PFSK-1 (cell line): ENCODE measurements at regions not wholly inside any gene's neighbourhood (a gene's known extent, or its start where the extent isn't known, plus 50 kb on each side); places are given as distances from the start of the nearest gene placed in this dataset.

Experiments
- FOXP2 ChIP-seq: optimal IDR thresholded peaks from 2 replicates; pipeline ENCODE3; 2011; ENCODE audit warnings: borderline replicate concordance, control low read depth, inconsistent platforms; ENCODE audit not compliant: insufficient read depth; ENCODE audit errors: extremely low read length, extremely low read depth
- POLR2AphosphoS5 ChIP-seq: IDR thresholded peaks from 2 replicates; pipeline ENCODE4 v1.6.1; 2012; ENCODE audit warnings: low read depth, mild to moderate bottlenecking, control low read depth, low read length, moderate library complexity
- SIN3A ChIP-seq: IDR thresholded peaks from 2 replicates; pipeline ENCODE4 v1.6.1; 2012; ENCODE audit warnings: mild to moderate bottlenecking, low read length, moderate library complexity, borderline replicate concordance; ENCODE audit not compliant: insufficient read depth
- TAF1 ChIP-seq: IDR thresholded peaks from 2 replicates; pipeline ENCODE4 v1.6.1; 2012; ENCODE audit warnings: low read length, control low read depth, borderline replicate concordance; ENCODE audit not compliant: insufficient read depth
- TF ChIP-seq, protein P1 (sequence below), 2 experiments: IDR thresholded peaks; 2 replicates each; pipeline versions ENCODE4 v1.6.1 to v1.8.0; 2011 to 2012; ENCODE audit warnings: low read depth in 2 of 2, low read length in 2 of 2, control low read depth in 1 of 2, inconsistent platforms in 1 of 2, mild to moderate bottlenecking in 1 of 2, moderate library complexity in 1 of 2; ENCODE audit not compliant: insufficient read depth in 1 of 2

DNA sequence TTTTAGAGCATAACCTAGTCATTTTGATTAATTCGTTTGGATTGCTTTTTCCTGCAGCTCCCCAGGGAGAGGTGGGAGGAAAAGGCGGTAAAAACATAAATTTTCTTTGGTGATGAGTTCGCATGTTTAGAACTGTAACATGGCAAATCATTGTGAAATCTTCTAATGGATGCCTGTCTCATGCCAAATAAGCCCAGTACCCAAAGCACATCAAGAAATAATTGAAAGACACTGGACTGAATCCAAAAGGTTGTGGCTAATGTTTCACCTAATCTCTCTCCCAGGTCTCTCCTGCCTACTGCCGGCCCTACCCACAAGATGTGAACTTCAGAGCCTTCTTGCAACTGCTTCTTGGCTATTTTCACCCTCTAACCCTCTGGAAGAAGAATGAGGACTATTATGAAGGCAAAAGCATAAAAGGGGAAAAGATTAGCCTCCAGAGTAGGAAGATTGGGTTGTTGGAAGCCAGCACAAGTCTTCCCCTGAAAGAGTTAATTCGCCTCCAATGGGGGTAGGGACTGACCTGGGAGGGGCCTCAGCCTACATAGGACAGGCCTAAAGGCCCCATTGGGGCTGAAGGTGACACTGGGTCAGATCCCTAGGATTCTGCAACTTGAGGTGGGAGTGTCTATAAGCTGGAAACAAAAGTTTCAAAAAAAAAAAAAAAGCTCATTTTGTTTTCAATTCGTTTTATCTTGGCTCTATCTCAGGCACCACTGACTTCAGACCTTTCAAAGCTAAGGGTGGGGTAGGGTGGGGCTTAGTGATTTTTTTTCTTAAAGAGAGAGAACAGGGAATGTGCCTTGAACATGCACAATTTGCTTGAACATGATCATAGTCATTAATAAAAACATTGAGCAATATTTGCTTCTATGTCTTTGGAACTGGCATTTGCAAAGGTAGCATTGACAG, 278.6 kb upstream of the KLF3 start:
- TF ChIP-seq, protein P1, sequence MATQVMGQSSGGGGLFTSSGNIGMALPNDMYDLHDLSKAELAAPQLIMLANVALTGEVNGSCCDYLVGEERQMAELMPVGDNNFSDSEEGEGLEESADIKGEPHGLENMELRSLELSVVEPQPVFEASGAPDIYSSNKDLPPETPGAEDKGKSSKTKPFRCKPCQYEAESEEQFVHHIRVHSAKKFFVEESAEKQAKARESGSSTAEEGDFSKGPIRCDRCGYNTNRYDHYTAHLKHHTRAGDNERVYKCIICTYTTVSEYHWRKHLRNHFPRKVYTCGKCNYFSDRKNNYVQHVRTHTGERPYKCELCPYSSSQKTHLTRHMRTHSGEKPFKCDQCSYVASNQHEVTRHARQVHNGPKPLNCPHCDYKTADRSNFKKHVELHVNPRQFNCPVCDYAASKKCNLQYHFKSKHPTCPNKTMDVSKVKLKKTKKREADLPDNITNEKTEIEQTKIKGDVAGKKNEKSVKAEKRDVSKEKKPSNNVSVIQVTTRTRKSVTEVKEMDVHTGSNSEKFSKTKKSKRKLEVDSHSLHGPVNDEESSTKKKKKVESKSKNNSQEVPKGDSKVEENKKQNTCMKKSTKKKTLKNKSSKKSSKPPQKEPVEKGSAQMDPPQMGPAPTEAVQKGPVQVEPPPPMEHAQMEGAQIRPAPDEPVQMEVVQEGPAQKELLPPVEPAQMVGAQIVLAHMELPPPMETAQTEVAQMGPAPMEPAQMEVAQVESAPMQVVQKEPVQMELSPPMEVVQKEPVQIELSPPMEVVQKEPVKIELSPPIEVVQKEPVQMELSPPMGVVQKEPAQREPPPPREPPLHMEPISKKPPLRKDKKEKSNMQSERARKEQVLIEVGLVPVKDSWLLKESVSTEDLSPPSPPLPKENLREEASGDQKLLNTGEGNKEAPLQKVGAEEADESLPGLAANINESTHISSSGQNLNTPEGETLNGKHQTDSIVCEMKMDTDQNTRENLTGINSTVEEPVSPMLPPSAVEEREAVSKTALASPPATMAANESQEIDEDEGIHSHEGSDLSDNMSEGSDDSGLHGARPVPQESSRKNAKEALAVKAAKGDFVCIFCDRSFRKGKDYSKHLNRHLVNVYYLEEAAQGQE (IDR thresholded peaks at IDR 0.05; ENCODE audit: insufficient read depth in 1 of 2, low read depth in 2 of 2, low read length in 2 of 2), result no peak
- TF ChIP-seq POLR2AphosphoS5 (no peak), TAF1 (no peak), SIN3A (no peak), FOXP2 (no peak)
